Psoas muscle (tissue), 7 donors: ENCODE measurements at regions not wholly inside any gene's neighbourhood (a gene's known extent, or its start where the extent isn't known, plus 50 kb on each side); places are given as distances from the start of the nearest gene placed in this dataset.

Experiments used
- ATAC-seq, 4 donors: fragments of 200-7000 bp; cut with Tn5 transposase; one replicate each; pipeline ENCODE4 v1.9.1; 2020; ENCODE audit warnings: moderate library complexity in 3 of 4, mild to moderate bottlenecking in 2 of 4
- DNase-seq, 2 donors: peaks; one replicate each; pipeline ENCODE4 v3.0.0-alpha.2; 2020
- H3K27ac ChIP-seq: fragments of 200-600 bp; one replicate; pipeline ENCODE4 v1.8.0; 2022
- H3K27me3 ChIP-seq, 3 donors: fragments of 200-600 bp in 1 of 3; one replicate each; pipeline versions ENCODE4 v1.6.1 to v1.8.0; 2013 to 2022; ENCODE audit warnings: low read length in 2 of 3, mild to moderate bottlenecking in 2 of 3, moderate library complexity in 1 of 3; ENCODE audit not compliant: insufficient read depth in 3 of 3
- H3K36me3 ChIP-seq, 2 donors: fragments of 200-600 bp in 1 of 2; one replicate each; pipeline versions ENCODE4 v1.6.1 to v1.8.0; 2013 to 2022; ENCODE audit warnings: low read depth in 1 of 2, mild to moderate bottlenecking in 1 of 2, moderate library complexity in 1 of 2; ENCODE audit not compliant: insufficient read depth in 1 of 2
- H3K4me1 ChIP-seq: fragments of 200-600 bp; one replicate; pipeline ENCODE4 v1.8.0; 2022
- H3K4me3 ChIP-seq: fragments of 200-600 bp; one replicate; pipeline ENCODE4 v1.8.0; 2022; ENCODE audit warnings: mild to moderate bottlenecking
- H3K9me3 ChIP-seq: fragments of 200-600 bp; one replicate; pipeline ENCODE4 v1.8.0; 2022
- WGBS, 3 donors: extraction: QIAGEN DNeasy Blood & Tissue Kit; methylation state at CpG; one replicate each; pipeline versions ENCODE4 v1.1.6 to v1.1.7; 2013; 5-methylcytosine and 5-hydroxymethylcytosine counted together
- intact Hi-C, 2 donors: fragments of 100-400 bp; cut with DNase I; formaldehyde crosslinking; loops; one replicate each; pipeline versions ENCODE4 v1.11.0 to v1.14.2; 2022
- TF ChIP-seq, protein P1 (sequence below): fragments of 200-600 bp; IDR thresholded peaks from one replicate; pipeline ENCODE4 v1.8.0; 2022; ENCODE audit warnings: antibody characterized with exemption
- donor health status: healthy with polysubstance abuse.
- donor health status: DM: no; HTN: no; CAD: no; lungs with moderate emphysema.
- donor health status: Bipolar disorder and iron deficiency.
- donor health status: healthy.
- donor health status: DM: yes; HTN: yes; CAD: no.
- donor health status: DM: no; HTN: no; CAD: no.
- donor health status: DM: yes; HTN: yes; CAD: no.

GRCh38 chr2:226483143-226483542 lies 316.5 kb downstream of the IRS1 start:
- no peak for ATAC-seq
- TF ChIP-seq, protein P1, sequence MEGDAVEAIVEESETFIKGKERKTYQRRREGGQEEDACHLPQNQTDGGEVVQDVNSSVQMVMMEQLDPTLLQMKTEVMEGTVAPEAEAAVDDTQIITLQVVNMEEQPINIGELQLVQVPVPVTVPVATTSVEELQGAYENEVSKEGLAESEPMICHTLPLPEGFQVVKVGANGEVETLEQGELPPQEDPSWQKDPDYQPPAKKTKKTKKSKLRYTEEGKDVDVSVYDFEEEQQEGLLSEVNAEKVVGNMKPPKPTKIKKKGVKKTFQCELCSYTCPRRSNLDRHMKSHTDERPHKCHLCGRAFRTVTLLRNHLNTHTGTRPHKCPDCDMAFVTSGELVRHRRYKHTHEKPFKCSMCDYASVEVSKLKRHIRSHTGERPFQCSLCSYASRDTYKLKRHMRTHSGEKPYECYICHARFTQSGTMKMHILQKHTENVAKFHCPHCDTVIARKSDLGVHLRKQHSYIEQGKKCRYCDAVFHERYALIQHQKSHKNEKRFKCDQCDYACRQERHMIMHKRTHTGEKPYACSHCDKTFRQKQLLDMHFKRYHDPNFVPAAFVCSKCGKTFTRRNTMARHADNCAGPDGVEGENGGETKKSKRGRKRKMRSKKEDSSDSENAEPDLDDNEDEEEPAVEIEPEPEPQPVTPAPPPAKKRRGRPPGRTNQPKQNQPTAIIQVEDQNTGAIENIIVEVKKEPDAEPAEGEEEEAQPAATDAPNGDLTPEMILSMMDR: no peak
- Histone ChIP-seq H3K4me3 (no peak overlapping the region), H3K36me3 (no peaks in the 10 kb centered on the region), H3K9me3 (no peaks in the 10 kb centered on the region), H3K4me1 (peaks cover 9% of the 10 kb centered on the region), H3K27me3 (no peaks in the 10 kb centered on the region), H3K27ac (no peak overlapping the region)
- 77 to 88% (median 80%) methylated on average over 5 of the region's 5 CpGs for WGBS, 3 donors
- intact Hi-C loops: no loop called here
- no peak for DNase-seq

DNA sequence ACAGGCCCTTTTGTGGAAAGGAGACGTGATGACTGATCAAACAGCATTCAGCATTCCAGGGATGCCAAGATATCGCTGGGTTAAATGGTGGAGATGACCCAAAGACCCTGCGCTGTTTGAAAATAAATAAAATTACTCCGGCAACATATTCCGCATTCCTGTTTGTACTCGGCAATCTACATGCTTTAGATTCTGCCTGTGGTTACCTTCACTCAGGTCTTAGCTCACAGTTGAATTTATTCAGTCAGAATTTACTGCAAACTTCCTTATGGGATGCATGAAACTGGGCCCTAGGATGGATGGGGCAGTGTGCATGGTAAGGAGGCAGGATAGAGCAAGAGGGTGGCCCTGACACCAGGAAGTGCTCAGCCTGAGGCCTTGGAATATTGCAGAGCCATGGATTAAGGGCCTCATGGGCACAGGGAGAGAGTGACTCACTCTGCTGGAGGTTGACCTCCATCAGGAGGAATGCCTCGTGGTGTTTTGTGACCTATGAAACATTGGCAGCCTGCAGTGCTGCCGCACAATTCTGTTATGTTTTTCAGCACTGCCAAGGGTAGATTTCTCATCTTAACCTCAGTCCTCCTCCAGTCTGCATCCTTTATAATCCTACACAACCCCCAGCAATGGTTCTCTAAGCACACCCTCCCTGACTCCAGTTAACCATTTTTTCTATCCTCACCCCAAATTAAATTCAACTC lies 321.4 kb downstream of the IRS1 start:
- Histone ChIP-seq H3K36me3 (no peaks in the 10 kb centered on the region), H3K4me3 (no peak overlapping the region), H3K27ac (peak overlapping the region; percentile 70), H3K9me3 (no peaks in the 10 kb centered on the region), H3K4me1 (peaks cover 18% of the 10 kb centered on the region), H3K27me3 (no peaks in the 10 kb centered on the region)
- intact Hi-C loops: no loop called here
- 34 to 47% (median 43%) methylated on average over 8 of the region's 8 CpGs for WGBS, 3 donors
- ATAC-seq: peak; percentile 97 to 99 (median 98)
- peak; percentile 52 to 67 for DNase-seq
- TF ChIP-seq, protein P1: no peak

DNA sequence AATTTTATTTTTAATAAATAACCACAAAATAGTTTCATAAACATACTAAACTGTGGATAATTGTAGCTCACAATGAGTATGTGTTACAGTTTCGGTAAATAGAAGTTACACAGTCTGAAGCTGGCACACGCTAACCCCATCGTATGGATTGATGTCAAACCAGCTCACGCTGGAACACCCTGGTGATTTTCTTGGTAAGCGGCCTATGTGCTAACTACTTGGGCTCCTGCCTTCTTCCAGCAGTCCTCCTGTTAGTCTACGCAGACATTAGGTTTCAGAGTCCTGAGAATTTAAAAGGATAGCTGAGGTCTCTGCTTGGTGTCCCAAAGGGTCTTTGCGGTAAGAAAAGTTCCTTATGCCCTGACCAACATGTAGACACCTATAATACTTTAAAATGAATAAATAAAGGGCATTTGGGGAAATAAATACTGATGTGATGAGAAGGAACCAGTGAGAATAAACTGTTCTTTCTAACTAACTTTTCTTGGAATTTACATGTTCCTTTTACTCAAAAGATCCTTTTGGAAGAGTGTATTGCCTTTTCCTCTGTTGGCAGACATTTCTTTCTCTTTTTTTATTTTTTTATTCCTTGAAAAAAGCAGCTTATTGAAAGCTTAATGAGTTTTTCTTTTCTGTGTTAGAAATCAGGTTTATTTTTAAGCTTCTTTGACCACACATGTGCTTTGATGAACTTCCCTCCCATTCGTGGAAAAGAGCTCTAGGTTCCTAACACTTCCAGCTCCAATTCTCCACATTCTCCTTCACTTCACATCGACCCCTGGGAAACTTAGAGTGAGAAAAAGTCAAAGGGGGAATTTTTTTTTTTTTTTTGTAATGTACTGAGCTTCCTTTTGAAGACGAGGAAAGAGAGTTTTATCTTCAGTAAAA lies 322.2 kb downstream of the IRS1 start:
- DNase-seq (peak; percentile 15 to 48), ATAC-seq (peak; percentile 68 to 92 (median 78))
- WGBS, 3 donors: 33 to 58% (median 41%) methylated on average over 10 of the region's 10 CpGs
- no peaks in the 10 kb centered on the region for H3K9me3 ChIP-seq
- no peak overlapping the region for H3K4me3 ChIP-seq
- peak overlapping the region; percentile 70 for H3K27ac ChIP-seq
- no peaks in the 10 kb centered on the region for H3K36me3 ChIP-seq
- H3K27me3 ChIP-seq: no peaks in the 10 kb centered on the region
- TF ChIP-seq, protein P1: no peak
- intact Hi-C loops: no loop called here
- peaks cover 18% of the 10 kb centered on the region for H3K4me1 ChIP-seq

GRCh38 chr2:226475650-226476049 lies 324.0 kb downstream of the IRS1 start:
- H3K27me3 ChIP-seq: no peaks in the 10 kb centered on the region
- no peak overlapping the region for H3K27ac ChIP-seq
- no peak for ATAC-seq
- H3K4me3 ChIP-seq: no peak overlapping the region
- no peaks in the 10 kb centered on the region for H3K36me3 ChIP-seq
- intact Hi-C loops: no loop called here
- WGBS, 3 donors: 82 to 86% (median 82%) methylated on average over 2 of the region's 2 CpGs
- no peaks in the 10 kb centered on the region for H3K9me3 ChIP-seq
- DNase-seq: no peak
- peaks cover 18% of the 10 kb centered on the region for H3K4me1 ChIP-seq
- TF ChIP-seq, protein P1: no peak
